GM11168 (cell line): ENCODE measurements at regions not wholly inside any gene's neighbourhood (a gene's known extent, or its start where the extent isn't known, plus 50 kb on each side); places are given as distances from the start of the nearest gene placed in this dataset.

Source experiments
- in situ Hi-C: fragments of 300-500 bp; cut with MboI; formaldehyde crosslinking; loops from one replicate; pipeline ENCODE4 v1.12.0; 2022; ENCODE audit warnings: low sequenced_read_pairs; ENCODE audit not compliant: unreplicated experiment

GRCh38 chr6:142500250-142500786 is 198.5 kb downstream of the ADGRG6 start:
- in situ Hi-C loops: no loop called here

DNA sequence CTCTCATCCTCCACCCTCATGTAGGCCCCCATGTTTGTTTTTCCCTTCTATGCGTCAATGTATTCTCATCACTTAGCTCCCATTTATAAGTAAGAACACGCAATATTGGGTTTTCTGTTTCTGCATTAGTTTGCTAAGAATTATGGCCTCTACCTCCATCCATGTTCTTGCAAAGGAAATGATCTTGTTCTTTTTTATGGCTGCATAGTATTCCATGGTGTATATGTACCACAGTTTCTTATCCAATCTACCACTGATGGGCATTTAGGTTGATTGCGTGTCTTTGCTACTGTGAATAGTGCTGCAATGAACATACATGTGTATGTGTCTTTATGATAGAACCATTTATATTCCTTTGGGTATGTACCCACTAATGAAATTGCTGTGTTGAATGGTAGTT is 200.0 kb downstream of the ADGRG6 start:
- in situ Hi-C loops: no loop called here

DNA sequence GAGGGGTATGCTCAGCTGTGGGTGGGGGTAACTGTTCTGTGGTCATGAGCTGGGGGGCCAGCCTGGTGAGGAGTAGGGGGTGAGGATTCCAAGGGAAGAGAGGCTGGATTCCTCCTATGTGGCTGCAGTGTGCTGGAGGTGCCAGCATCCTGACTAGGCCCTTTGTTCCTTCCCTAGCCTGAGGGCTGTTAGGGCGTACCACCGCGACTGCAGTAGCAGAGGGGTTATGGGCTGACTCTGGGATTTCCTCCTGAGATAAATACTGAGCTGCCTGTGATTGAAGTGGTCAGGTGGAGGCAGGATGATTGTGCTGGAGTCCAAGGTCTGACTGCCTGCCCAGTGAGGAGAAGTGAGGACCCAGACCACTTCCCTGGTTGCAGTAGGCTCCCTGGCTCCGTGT is 205.3 kb downstream of the ADGRG6 start:
- in situ Hi-C loops: loop anchor here (5.0 kb wide), 1 partner anchor 80 kb away; no protein-coding TSS in a partner anchor

DNA sequence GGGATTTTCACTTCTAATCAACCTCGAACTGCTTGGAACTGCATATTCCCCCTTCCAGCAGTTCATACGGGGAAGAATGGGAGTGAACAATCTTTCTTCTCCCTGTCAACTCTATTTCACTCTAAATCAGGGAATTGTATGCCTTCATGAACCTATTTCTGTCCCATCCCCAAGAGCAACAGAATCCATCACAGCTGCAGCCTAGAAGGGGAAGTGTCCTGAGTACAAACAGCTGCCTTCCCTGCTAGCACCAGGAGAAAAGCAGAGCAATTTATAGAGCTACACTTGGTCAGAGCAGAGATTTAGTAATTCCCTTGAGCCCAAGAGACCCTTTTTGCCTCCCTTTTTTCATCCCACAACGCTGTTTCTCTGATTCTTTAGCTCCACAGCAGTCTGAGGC is 208.4 kb downstream of the ADGRG6 start:
- in situ Hi-C loops: no loop called here

DNA sequence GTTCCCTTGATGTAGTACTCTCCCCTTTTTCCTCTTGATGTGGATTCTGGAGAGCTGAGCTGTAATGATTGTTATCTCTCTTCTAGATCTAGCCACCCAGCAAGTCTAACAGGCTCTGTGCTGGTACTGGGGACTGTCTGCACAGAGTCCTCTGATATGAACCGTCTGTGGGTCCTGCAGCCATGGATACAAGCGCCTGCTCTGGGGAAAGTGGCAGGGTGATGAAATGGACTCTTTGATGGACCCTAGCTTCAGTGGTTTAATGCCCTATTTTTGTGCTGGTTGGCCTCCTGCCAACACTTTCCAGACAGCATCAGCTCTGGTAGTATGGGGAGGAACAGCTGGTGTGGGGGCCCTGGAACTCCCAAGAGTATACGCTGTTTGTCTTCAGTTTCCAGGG is 216.3 kb downstream of the ADGRG6 start:
- in situ Hi-C loops: no loop called here

- in situ Hi-C loops: no loop called here
Observed at GRCh38 chr6:142518761-142519160, 217.0 kb downstream of the ADGRG6 start.

DNA sequence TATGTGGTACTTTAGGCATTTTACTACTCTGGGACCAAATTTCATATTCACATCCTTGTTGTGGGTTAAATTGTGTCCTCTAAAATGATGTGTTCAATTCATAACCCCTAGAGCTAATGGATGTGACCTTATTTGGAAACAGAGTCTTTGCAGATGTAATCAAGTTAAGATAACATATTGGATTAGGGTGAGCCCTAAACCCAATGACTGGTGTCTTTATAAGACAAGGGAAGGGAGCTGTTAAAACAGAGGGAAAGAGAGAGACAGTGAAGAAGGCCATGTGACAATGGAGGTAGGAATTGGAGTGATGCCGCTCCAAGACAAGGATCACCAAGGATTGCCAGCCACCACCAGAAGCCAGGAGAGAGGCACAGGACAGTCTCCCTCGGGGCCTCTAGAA is 220.0 kb downstream of the ADGRG6 start:
- in situ Hi-C loops: no loop called here

- in situ Hi-C loops: no loop called here
Observed at GRCh38 chr6:142523515-142524375, 221.9 kb downstream of the ADGRG6 start.

DNA sequence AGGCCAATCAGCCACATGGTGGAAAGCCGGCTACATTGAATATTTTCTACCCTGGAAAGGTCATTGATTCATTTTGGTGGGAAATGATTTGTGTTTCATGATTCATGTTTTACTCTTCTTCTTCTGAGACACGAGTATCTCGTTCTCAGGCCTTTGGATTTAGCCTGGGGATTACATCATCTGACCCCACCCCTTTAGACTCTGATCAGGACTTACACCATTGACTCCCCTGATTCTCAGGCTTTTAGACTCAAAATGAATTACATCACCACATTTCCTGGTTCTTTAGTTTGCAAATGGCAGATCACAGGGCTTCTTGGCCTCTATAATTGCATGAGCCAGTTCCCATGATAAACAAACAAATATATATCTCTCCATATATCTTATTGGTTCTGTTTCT is 228.8 kb downstream of the ADGRG6 start:
- in situ Hi-C loops: no loop called here

DNA sequence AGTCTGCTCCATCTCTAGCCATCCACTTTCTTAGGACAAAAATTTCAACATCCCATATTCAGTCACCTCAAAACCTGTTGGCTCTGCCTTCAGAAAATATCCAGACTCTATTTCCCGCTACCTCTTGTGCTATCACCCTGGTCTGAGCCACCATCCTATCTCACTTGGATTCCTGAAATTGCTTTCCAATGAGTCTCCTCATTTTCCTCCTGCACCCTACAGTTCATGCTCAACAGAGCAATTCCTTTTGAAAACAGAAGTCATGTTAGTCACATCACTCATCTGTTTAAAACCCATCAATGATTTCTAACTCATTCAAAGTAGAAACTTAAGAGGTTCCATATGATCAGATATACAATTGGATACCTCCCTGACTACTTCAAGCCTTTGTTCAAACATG is 229.9 kb downstream of the ADGRG6 start:
- in situ Hi-C loops: no loop called here

- in situ Hi-C loops: no loop called here
Observed at GRCh38 chr6:142534076-142534475, 232.3 kb downstream of the ADGRG6 start.

DNA sequence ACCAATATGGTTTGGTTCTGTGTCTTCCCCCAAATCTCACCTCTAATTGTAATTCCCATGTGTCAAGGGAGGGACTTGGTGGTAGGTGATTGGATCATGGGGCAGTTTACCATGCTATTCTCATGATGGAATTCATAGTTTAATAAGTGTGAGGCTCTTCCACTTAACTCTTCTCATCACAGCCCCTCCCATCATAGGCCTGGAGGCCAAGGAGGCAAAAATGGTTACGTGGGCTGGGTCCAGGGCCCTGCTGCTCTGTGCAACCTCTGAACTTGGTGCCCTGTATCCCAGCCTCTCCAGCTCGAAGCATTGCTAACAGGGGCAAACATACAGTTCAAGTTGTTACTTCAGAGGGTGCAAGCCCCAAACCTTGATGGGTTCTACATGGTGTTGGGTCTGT is 232.7 kb downstream of the ADGRG6 start:
- in situ Hi-C loops: no loop called here

DNA sequence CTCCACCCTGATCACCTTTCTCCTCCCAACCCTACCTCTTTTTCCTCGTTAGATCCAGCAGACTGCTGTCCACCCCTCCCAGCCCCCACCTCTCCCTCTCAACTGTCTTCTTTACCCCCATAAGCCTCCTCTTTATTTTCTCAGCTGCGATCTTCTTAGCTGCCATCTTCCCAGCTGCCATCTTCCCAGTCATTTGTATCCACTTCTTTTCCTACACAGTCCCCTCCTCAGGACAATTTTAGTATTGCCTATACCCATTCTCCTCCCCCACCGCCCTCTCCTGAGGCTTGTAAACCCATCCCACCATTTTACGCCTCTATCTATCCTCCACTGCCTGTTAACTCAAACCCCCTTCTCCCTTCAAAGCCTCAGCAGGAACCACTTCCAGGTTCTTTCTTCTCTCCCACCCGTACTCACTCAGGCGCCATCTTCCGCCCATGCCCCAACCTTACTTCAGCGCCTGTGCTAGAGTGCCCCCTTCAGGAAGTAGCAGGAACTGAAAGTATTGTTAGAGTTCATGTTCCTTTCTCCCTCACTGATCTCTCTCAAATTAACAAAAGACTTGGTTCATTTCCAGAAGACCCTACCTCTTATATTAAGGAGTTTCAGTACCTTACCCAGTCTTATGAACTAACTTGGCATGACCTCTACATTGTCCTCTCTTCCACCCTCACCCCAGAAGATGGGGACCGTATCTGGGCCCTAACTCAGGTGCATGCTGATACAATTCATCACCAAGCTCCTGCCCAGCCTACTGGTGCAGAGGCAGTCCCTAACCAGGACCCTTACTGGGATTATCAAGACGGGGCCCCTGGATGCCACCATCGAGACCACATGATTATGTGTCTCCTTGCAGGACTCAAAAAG is 236.0 kb downstream of the ADGRG6 start:
- in situ Hi-C loops: no loop called here

GRCh38 chr6:142542704-142543233 is 241.0 kb downstream of the ADGRG6 start:
- in situ Hi-C loops: no loop called here

DNA sequence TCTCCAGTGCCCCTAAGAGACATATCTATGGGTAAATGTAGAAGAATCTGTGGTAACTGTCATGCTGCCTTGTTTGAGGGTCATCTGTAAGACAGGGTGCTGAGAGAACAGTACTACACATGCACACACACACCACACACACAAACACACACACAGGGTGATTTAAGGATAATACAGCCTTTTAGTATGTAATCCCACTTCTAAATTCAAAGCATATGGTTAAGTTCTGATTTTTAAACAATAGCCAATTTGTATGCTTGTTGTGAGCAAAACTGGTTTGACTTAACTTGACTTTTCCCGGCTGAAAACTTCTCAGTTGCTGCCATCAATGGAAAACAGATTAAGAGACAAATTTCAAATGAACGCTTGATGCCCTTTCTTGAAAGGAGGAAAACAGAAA is 241.8 kb downstream of the ADGRG6 start:
- in situ Hi-C loops: no loop called here

- in situ Hi-C loops: no loop called here
Observed at GRCh38 chr6:142544199-142544838, 242.5 kb downstream of the ADGRG6 start.

DNA sequence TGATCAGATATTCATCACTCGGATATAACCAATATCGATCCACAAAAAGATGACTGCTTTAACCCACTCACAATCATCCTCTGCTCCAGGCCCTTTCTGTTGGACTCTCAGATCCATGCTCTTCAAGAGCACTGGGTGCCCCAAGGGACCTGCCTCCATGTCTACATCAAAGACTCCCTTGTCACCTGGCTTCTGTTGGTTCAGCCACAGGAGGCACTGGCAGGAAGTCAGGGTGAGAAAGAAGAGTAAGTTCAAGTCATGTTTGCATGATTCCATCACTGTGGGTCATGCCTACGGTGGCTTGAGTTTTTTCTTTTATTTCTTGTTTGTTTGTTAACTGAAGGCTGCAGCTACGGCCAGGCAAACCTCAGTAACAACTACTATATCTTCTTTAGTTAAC is 243.3 kb downstream of the ADGRG6 start:
- in situ Hi-C loops: no loop called here

DNA sequence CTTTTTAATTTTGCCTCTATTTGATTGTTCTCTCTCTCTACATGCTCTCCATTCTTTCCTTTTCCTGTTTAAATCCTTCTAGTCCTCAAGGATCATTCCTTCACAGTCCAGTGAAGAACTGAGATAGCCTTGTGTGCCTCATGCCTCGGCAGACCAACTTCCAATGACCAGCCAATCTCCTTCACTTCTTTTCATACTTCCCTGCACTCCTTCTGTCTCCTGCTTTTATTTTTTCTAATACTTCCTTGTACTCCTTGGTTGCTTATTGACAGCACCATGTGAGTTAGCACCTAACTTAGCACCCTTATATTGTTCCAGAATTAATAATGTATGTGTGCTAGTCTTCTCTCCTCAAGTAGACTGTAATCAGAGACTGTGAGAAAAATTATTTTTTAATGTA is 246.8 kb downstream of the ADGRG6 start:
- in situ Hi-C loops: no loop called here

- in situ Hi-C loops: no loop called here
Observed at GRCh38 chr6:142550310-142551063, 248.7 kb downstream of the ADGRG6 start.
